Ectodermal cell (in vitro differentiated cells): ENCODE measurements at regions not wholly inside any gene's neighbourhood (a gene's known extent, or its start where the extent isn't known, plus 50 kb on each side); places are given as distances from the start of the nearest gene placed in this dataset.

Experiments used
- H3K27ac ChIP-seq: 2 replicates; pipeline ENCODE4 v1.7.0; 2013; ENCODE audit warnings: mild to moderate bottlenecking, low read depth, low read length; ENCODE audit not compliant: insufficient read depth, poor library complexity, severe bottlenecking
- H3K27me3 ChIP-seq: 2 replicates; pipeline ENCODE4 v1.7.0; 2013; ENCODE audit warnings: mild to moderate bottlenecking, low read length; ENCODE audit not compliant: insufficient read depth, control insufficient read depth, poor library complexity, severe bottlenecking
- H3K36me3 ChIP-seq: one replicate; pipeline ENCODE4 v1.7.0; 2013; ENCODE audit warnings: low read length; ENCODE audit not compliant: control insufficient read depth, insufficient read depth
- H3K4me1 ChIP-seq: one replicate; pipeline ENCODE4 v1.7.0; 2013; ENCODE audit warnings: low read length; ENCODE audit not compliant: control insufficient read depth, insufficient read depth
- H3K4me3 ChIP-seq: 2 replicates; pipeline ENCODE4 v1.7.0; 2013; ENCODE audit warnings: low read depth, low read length, control low read depth; ENCODE audit not compliant: insufficient read depth
- H3K9me3 ChIP-seq: 2 replicates; pipeline ENCODE4 v1.7.0; 2013; ENCODE audit warnings: mild to moderate bottlenecking, low read length, moderate library complexity; ENCODE audit not compliant: control insufficient read depth
- WGBS, 2 experiments: methylation state at CpG; one replicate each; pipeline ENCODE4 v1.1.7; 2013; ENCODE audit warnings: missing lambda C conversion rate in 2 of 2; 5-methylcytosine and 5-hydroxymethylcytosine counted together

- no peak overlapping the region for H3K4me3 ChIP-seq
- 94 to 95% methylated on average over 4 to 6 of the region's 6 CpGs for WGBS, 2 experiments
- no peak overlapping the region for H3K27ac ChIP-seq
- H3K36me3 ChIP-seq: no peaks in the 10 kb centered on the region
- H3K4me1 ChIP-seq: no peaks in the 10 kb centered on the region
- no peaks in the 10 kb centered on the region for H3K27me3 ChIP-seq
- no peaks in the 10 kb centered on the region for H3K9me3 ChIP-seq
These were observed 635.9 kb downstream of the SLC4A3 start for GRCh38 chr2:220263300-220263699.

- peaks cover 8% of the 10 kb centered on the region for H3K4me1 ChIP-seq
- no peaks in the 10 kb centered on the region for H3K36me3 ChIP-seq
- H3K27me3 ChIP-seq: no peaks in the 10 kb centered on the region
- H3K4me3 ChIP-seq: no peak overlapping the region
- H3K9me3 ChIP-seq: no peaks in the 10 kb centered on the region
- H3K27ac ChIP-seq: no peak overlapping the region
- 60 to 62% methylated on average over 4 of the region's 4 CpGs for whole genome bisulfite sequencing, 2 experiments
These were observed 641.9 kb downstream of the SLC4A3 start for GRCh38 chr2:220269367-220269766.

- Histone ChIP-seq H3K36me3 (no peaks in the 10 kb centered on the region), H3K27ac (no peak overlapping the region), H3K9me3 (no peaks in the 10 kb centered on the region), H3K27me3 (no peaks in the 10 kb centered on the region), H3K4me1 (peaks cover 8% of the 10 kb centered on the region), H3K4me3 (no peak overlapping the region)
- WGBS, 2 experiments: 43 to 63% methylated on average over 1 of the region's 1 CpG
These were observed 643.1 kb downstream of the SLC4A3 start for GRCh38 chr2:220270481-220271070.

GRCh38 chr2:220272656-220273055 lies 645.2 kb downstream of the SLC4A3 start:
- H3K27me3 ChIP-seq: no peaks in the 10 kb centered on the region
- peaks cover 8% of the 10 kb centered on the region for H3K4me1 ChIP-seq
- no peak overlapping the region for H3K4me3 ChIP-seq
- no peaks in the 10 kb centered on the region for H3K9me3 ChIP-seq
- no peak overlapping the region for H3K27ac ChIP-seq
- no peaks in the 10 kb centered on the region for H3K36me3 ChIP-seq

- H3K27me3 ChIP-seq: no peaks in the 10 kb centered on the region
These were observed 645.7 kb downstream of the SLC4A3 start for GRCh38 chr2:220273082-220273481.

GRCh38 chr2:220275454-220275853 lies 648.0 kb downstream of the SLC4A3 start:
- Histone ChIP-seq H3K27ac (no peak overlapping the region), H3K9me3 (no peaks in the 10 kb centered on the region), H3K36me3 (no peaks in the 10 kb centered on the region), H3K27me3 (no peaks in the 10 kb centered on the region), H3K4me3 (no peak overlapping the region), H3K4me1 (no peaks in the 10 kb centered on the region)
- WGBS, 2 experiments: 96% methylated on average over 3 of the region's 3 CpGs

More at GRCh38 chr2:220273082-220273481, 645.7 kb downstream of the SLC4A3 start:
- Histone ChIP-seq H3K4me1 (peaks cover 8% of the 10 kb centered on the region), H3K36me3 (no peaks in the 10 kb centered on the region), H3K9me3 (no peaks in the 10 kb centered on the region), H3K4me3 (no peak overlapping the region), H3K27ac (no peak overlapping the region)
- WGBS, 2 experiments: 78 to 86% methylated on average over 1 to 2 of the region's 2 CpGs

GRCh38 chr2:220276741-220277444 lies 649.5 kb downstream of the SLC4A3 start:
- 91 to 92% methylated on average over 2 of the region's 2 CpGs for WGBS, 2 experiments
- no peaks in the 10 kb centered on the region for H3K4me1 ChIP-seq
- H3K36me3 ChIP-seq: no peaks in the 10 kb centered on the region
- no peaks in the 10 kb centered on the region for H3K27me3 ChIP-seq
- H3K4me3 ChIP-seq: no peak overlapping the region
- no peak overlapping the region for H3K27ac ChIP-seq
- H3K9me3 ChIP-seq: no peaks in the 10 kb centered on the region

GRCh38 chr2:220277445-220277975 lies 650.1 kb downstream of the SLC4A3 start:
- Histone ChIP-seq H3K4me3 (no peak overlapping the region), H3K27me3 (no peaks in the 10 kb centered on the region), H3K4me1 (no peaks in the 10 kb centered on the region), H3K9me3 (no peaks in the 10 kb centered on the region), H3K27ac (no peak overlapping the region), H3K36me3 (no peaks in the 10 kb centered on the region)
- 91 to 93% methylated on average over 2 of the region's 3 CpGs for WGBS, 2 experiments

- Histone ChIP-seq H3K4me1 (no peaks in the 10 kb centered on the region), H3K9me3 (no peaks in the 10 kb centered on the region), H3K27me3 (no peaks in the 10 kb centered on the region), H3K27ac (no peak overlapping the region), H3K4me3 (no peak overlapping the region), H3K36me3 (no peaks in the 10 kb centered on the region)
- 92 to 93% methylated on average over 2 of the region's 2 CpGs for WGBS, 2 experiments
These were observed 650.6 kb downstream of the SLC4A3 start for GRCh38 chr2:220278022-220278421.

- no peaks in the 10 kb centered on the region for H3K9me3 ChIP-seq
- H3K27me3 ChIP-seq: no peaks in the 10 kb centered on the region
- no peaks in the 10 kb centered on the region for H3K36me3 ChIP-seq
- no peak overlapping the region for H3K27ac ChIP-seq
- WGBS, 2 experiments: 86 to 92% methylated on average over 2 of the region's 2 CpGs
- H3K4me1 ChIP-seq: no peaks in the 10 kb centered on the region
- H3K4me3 ChIP-seq: no peak overlapping the region
These were observed 651.9 kb downstream of the SLC4A3 start for GRCh38 chr2:220279372-220279771.
